H9 (cell line): ENCODE measurements at regions not wholly inside any gene's neighbourhood (a gene's known extent, or its start where the extent isn't known, plus 50 kb on each side); places are given as distances from the start of the nearest gene placed in this dataset.
"Not testable (repeated sequence)": the region's sequence is repeated elsewhere in the genome, so short reads cannot be mapped to it uniquely, and the experiment has no call there.

ENCODE experiments used
- DNase-seq: peaks from one replicate; pipeline ENCODE4 v3.0.0-alpha.2; 2017
- H2AFZ ChIP-seq: one replicate; pipeline ENCODE4 v1.6.1; 2013; ENCODE audit warnings: mild to moderate bottlenecking, low read length, control low read depth, moderate library complexity
- H2AK5ac ChIP-seq: 2 replicates; pipeline ENCODE4 v1.6.1; 2013; ENCODE audit warnings: low read length, control low read depth, mixed read lengths; ENCODE audit not compliant: insufficient read length
- H2BK120ac ChIP-seq: one replicate; pipeline ENCODE4 v1.6.1; 2013; ENCODE audit warnings: low read depth, mild to moderate bottlenecking, low read length, control low read depth, inconsistent platforms; ENCODE audit not compliant: poor library complexity, severe bottlenecking
- H2BK12ac ChIP-seq: 2 replicates; pipeline ENCODE4 v1.6.1; 2013; ENCODE audit warnings: low read length, control low read depth, mixed read lengths, low read depth; ENCODE audit not compliant: insufficient read length
- H2BK15ac ChIP-seq: 2 replicates; pipeline ENCODE4 v1.6.1; 2013; ENCODE audit warnings: low read depth, low read length, control low read depth
- H2BK20ac ChIP-seq: one replicate; pipeline ENCODE4 v1.6.1; 2013; ENCODE audit warnings: low read depth, mild to moderate bottlenecking, low read length, control low read depth, inconsistent platforms; ENCODE audit not compliant: poor library complexity, severe bottlenecking
- H2BK5ac ChIP-seq: 2 replicates; pipeline ENCODE4 v1.6.1; 2013; ENCODE audit warnings: low read length, control low read depth, mixed read lengths; ENCODE audit not compliant: insufficient read length
- H3K14ac ChIP-seq: 2 replicates; pipeline ENCODE4 v1.6.1; 2013; ENCODE audit warnings: low read length, control low read depth; ENCODE audit not compliant: insufficient read depth
- H3K18ac ChIP-seq: 2 replicates; pipeline ENCODE4 v1.6.1; 2013; ENCODE audit warnings: low read depth, mild to moderate bottlenecking, mixed read lengths, low read length, control low read depth; ENCODE audit not compliant: insufficient read length
- H3K23ac ChIP-seq: 2 replicates; pipeline ENCODE4 v1.6.1; 2013; ENCODE audit warnings: low read length, control low read depth, mixed read lengths, low read depth; ENCODE audit not compliant: insufficient read length
- H3K23me2 ChIP-seq: 2 replicates; pipeline ENCODE4 v1.6.1; 2013; ENCODE audit warnings: low read depth, mild to moderate bottlenecking, mixed read lengths, low read length, control low read depth; ENCODE audit not compliant: insufficient read length, poor library complexity, severe bottlenecking
- H3K27ac ChIP-seq: 2 replicates; pipeline ENCODE4 v1.5.1; 2013; ENCODE audit warnings: low read length, control low read depth, mixed read lengths, low read depth; ENCODE audit not compliant: insufficient read length
- H3K27me3 ChIP-seq: 2 replicates; pipeline ENCODE4 v1.6.1; 2013; ENCODE audit warnings: low read length, control low read depth, inconsistent platforms; ENCODE audit not compliant: insufficient read depth
- H3K4ac ChIP-seq: 2 replicates; pipeline ENCODE4 v1.6.1; 2013; ENCODE audit warnings: low read depth, mild to moderate bottlenecking, control low read depth, inconsistent platforms, low read length, moderate library complexity
- H3K4me1 ChIP-seq: 2 replicates; pipeline ENCODE4 v1.6.1; 2013; ENCODE audit warnings: low read length, control low read depth, inconsistent platforms; ENCODE audit not compliant: insufficient read depth
- H3K4me2 ChIP-seq: 2 replicates; pipeline ENCODE4 v1.6.1; 2013; ENCODE audit warnings: low read length, control low read depth, mixed read lengths; ENCODE audit not compliant: insufficient read length, insufficient read depth
- H3K56ac ChIP-seq: 2 replicates; pipeline ENCODE4 v1.6.1; 2013; ENCODE audit warnings: low read depth, mild to moderate bottlenecking, mixed read lengths, low read length, control low read depth; ENCODE audit not compliant: insufficient read length
- H3K79me1 ChIP-seq: 2 replicates; pipeline ENCODE4 v1.6.1; 2013; ENCODE audit warnings: low read depth, mild to moderate bottlenecking, moderate library complexity, low read length, control low read depth, inconsistent platforms; ENCODE audit not compliant: insufficient read depth, poor library complexity, severe bottlenecking
- H3K79me2 ChIP-seq: 2 replicates; pipeline ENCODE4 v1.6.1; 2013; ENCODE audit warnings: low read length, control low read depth, inconsistent platforms; ENCODE audit not compliant: insufficient read depth
- H3K9ac ChIP-seq: 2 replicates; pipeline ENCODE4 v1.6.1; 2013; ENCODE audit warnings: low read length, control low read depth, mixed read lengths; ENCODE audit not compliant: insufficient read length; ENCODE audit errors: extremely low read depth
- H3K9me3 ChIP-seq: one replicate; pipeline ENCODE4 v1.6.1; 2013; ENCODE audit warnings: low read depth, low read length, inconsistent platforms; ENCODE audit not compliant: control insufficient read depth
- H3T11ph ChIP-seq: one replicate; pipeline ENCODE4 v1.6.1; 2013; ENCODE audit warnings: mild to moderate bottlenecking, low read length, control low read depth, inconsistent platforms
- H4K20me1 ChIP-seq: one replicate; pipeline ENCODE4 v1.6.1; 2013; ENCODE audit not compliant: control insufficient read depth, insufficient read length, insufficient read depth
- H4K5ac ChIP-seq: 2 replicates; pipeline ENCODE4 v1.6.1; 2013; ENCODE audit warnings: low read depth, mild to moderate bottlenecking, mixed read lengths, low read length, control low read depth; ENCODE audit not compliant: insufficient read length
- H4K8ac ChIP-seq: replicated peaks from 2 replicates; pipeline ENCODE4 v1.6.1; 2013; ENCODE audit warnings: low read length, control low read depth, mixed read lengths, low read depth; ENCODE audit not compliant: insufficient read length
- H4K91ac ChIP-seq: 2 replicates; pipeline ENCODE4 v1.6.1; 2013; ENCODE audit warnings: low read depth, mild to moderate bottlenecking, moderate library complexity, mixed read lengths, low read length, control low read depth; ENCODE audit not compliant: insufficient read length
- H3K27ac Mint-ChIP-seq, 3 experiments: 2 replicates in 2 of 3; 3 replicates in 1 of 3; pipeline ENCODE4 v1.8.0; 2020 to 2021; ENCODE audit warnings: mixed read lengths in 3 of 3, mild to moderate bottlenecking in 1 of 3, moderate library complexity in 1 of 3
- H3K27me3 Mint-ChIP-seq: 2 replicates; pipeline ENCODE4 v1.8.0; 2021; ENCODE audit warnings: low read depth, mild to moderate bottlenecking, moderate library complexity, mixed read lengths
- H3K36me3 Mint-ChIP-seq, 3 experiments: 2 replicates in 2 of 3; 3 replicates in 1 of 3; pipeline ENCODE4 v1.8.0; 2020 to 2021; ENCODE audit warnings: low read depth in 3 of 3, mixed read lengths in 3 of 3; ENCODE audit not compliant: insufficient read depth in 1 of 3
- H3K4me1 Mint-ChIP-seq, 2 experiments: 2 replicates each; pipeline ENCODE4 v1.8.0; 2020; ENCODE audit warnings: mixed read lengths in 2 of 2
- H3K4me3 Mint-ChIP-seq, 2 experiments: 2 replicates in 1 of 2; 3 replicates in 1 of 2; pipeline ENCODE4 v1.8.0; 2020 to 2021; ENCODE audit warnings: mild to moderate bottlenecking in 2 of 2, mixed read lengths in 2 of 2, moderate library complexity in 1 of 2
- H3K9me3 Mint-ChIP-seq, 2 experiments: 2 replicates in 1 of 2; 3 replicates in 1 of 2; pipeline ENCODE4 v1.8.0; 2020; ENCODE audit warnings: mild to moderate bottlenecking in 2 of 2, mixed read lengths in 2 of 2, moderate library complexity in 1 of 2
- WGBS: extraction: QIAGEN DNeasy Blood & Tissue Kit; methylation state at CpG from one replicate; pipeline ENCODE4 v1.1.7; 2013; ENCODE audit warnings: missing lambda C conversion rate, low lambda C conversion rate, mixed read lengths; ENCODE audit not compliant: insufficient read length; ENCODE audit errors: extremely low coverage; 5-methylcytosine and 5-hydroxymethylcytosine counted together

- not testable (repeated sequence) for H4K5ac ChIP-seq, H3K4me1 Mint-ChIP-seq, H3K23me2 ChIP-seq, H3K4me2 ChIP-seq, H3K9ac ChIP-seq, H2BK20ac ChIP-seq, H2BK120ac ChIP-seq, H2BK5ac ChIP-seq, H3K18ac ChIP-seq, H3K23ac ChIP-seq, H3K4me1 ChIP-seq, H3K56ac ChIP-seq, H3K4ac ChIP-seq, H3K27ac ChIP-seq, H3K79me2 ChIP-seq, H3K79me1 ChIP-seq, H4K20me1 ChIP-seq, H3K9me3 ChIP-seq, H3K27me3 ChIP-seq, H4K8ac ChIP-seq, H3K36me3 Mint-ChIP-seq, H3K27ac Mint-ChIP-seq, DNase-seq, H3K4me3 Mint-ChIP-seq, H3K9me3 Mint-ChIP-seq, H3T11ph ChIP-seq, H3K14ac ChIP-seq, H2AFZ ChIP-seq, H2BK12ac ChIP-seq, H4K91ac ChIP-seq, H2AK5ac ChIP-seq, H2BK15ac ChIP-seq
- WGBS, result no CpG with 5 or more reads among the region's 4 CpGs
- H3K27me3 Mint-ChIP-seq, result peaks cover 16% of the 10 kb centered on the region
These were observed 310.1 kb upstream of the PLGLB2 start for GRCh38 chr2:87437701-87438260.

- not testable (repeated sequence) for H3K79me1 ChIP-seq, H3K79me2 ChIP-seq, H4K5ac ChIP-seq, H2BK15ac ChIP-seq, H3K4ac ChIP-seq, DNase-seq, H3K9ac ChIP-seq, H3K27ac Mint-ChIP-seq, H4K91ac ChIP-seq, H3K4me1 Mint-ChIP-seq, H3K23ac ChIP-seq, H3K9me3 Mint-ChIP-seq, H2BK12ac ChIP-seq, H2BK5ac ChIP-seq, H2AK5ac ChIP-seq, H3K56ac ChIP-seq, H3K27me3 ChIP-seq, H3K36me3 Mint-ChIP-seq, H4K8ac ChIP-seq, H3K23me2 ChIP-seq, H3K4me3 Mint-ChIP-seq, H3T11ph ChIP-seq, H3K14ac ChIP-seq, H3K4me1 ChIP-seq, H3K4me2 ChIP-seq, H3K18ac ChIP-seq, H2AFZ ChIP-seq, H3K9me3 ChIP-seq, H2BK20ac ChIP-seq, H3K27ac ChIP-seq, H4K20me1 ChIP-seq, H2BK120ac ChIP-seq
- H3K27me3 Mint-ChIP-seq, result peaks cover 16% of the 10 kb centered on the region
- no CpG with 5 or more reads among the region's 6 CpGs for WGBS
These were observed 309.0 kb upstream of the PLGLB2 start for GRCh38 chr2:87438780-87439454.
